GM06990 (cell line): ENCODE measurements at regions not wholly inside any gene's neighbourhood (a gene's known extent, or its start where the extent isn't known, plus 50 kb on each side); places are given as distances from the start of the nearest gene placed in this dataset.
"Not testable (repeated sequence)": the region's sequence is repeated elsewhere in the genome, so short reads cannot be mapped to it uniquely, and the experiment has no call there.

Source experiments
- DNase-seq: peaks from one replicate; pipeline ENCODE4 v3.0.0-alpha.2; 2011; ENCODE audit not compliant: insufficient read length; ENCODE audit errors: extremely low read depth
- H3K27me3 ChIP-seq: replicated peaks from 2 replicates; pipeline ENCODE4 v1.6.0; 2011; ENCODE audit warnings: low read length; ENCODE audit not compliant: control insufficient read depth, insufficient read depth
- H3K36me3 ChIP-seq: 2 replicates; pipeline ENCODE4 v1.5.1; 2011; ENCODE audit warnings: low read length; ENCODE audit not compliant: control insufficient read depth, insufficient read depth
- H3K4me3 ChIP-seq: replicated peaks from 2 replicates; pipeline ENCODE4 v1.5.1; 2011; ENCODE audit warnings: low read depth, mild to moderate bottlenecking, control low read depth, low read length
- TF ChIP-seq, protein P1 (sequence below): IDR thresholded peaks from 2 replicates; pipeline ENCODE4 v1.5.1; 2011; ENCODE audit warnings: low read length, control low read depth, mild to moderate bottlenecking, inconsistent platforms; ENCODE audit not compliant: insufficient read depth, poor library complexity, severe bottlenecking

DNA sequence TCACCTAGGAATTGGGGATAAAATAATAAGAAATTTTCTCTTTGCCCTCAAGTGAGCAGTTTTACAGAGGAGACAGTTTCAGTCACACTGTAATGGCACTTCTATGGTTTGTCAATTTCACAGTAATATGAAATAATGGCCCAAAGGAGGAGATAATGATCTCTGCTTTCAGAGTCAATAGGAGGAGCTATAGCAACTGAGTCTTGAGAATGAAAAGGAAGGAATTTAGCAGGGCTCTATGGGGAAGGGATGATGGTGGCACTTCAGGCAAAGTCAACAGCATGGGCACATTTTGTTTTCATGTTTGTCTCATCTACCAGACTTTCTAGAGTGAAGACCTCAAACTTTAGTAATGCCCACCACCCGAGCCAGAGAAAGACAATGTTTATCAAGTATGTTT is 138.3 kb upstream of the HMGN3 start:
- TF ChIP-seq, protein P1, sequence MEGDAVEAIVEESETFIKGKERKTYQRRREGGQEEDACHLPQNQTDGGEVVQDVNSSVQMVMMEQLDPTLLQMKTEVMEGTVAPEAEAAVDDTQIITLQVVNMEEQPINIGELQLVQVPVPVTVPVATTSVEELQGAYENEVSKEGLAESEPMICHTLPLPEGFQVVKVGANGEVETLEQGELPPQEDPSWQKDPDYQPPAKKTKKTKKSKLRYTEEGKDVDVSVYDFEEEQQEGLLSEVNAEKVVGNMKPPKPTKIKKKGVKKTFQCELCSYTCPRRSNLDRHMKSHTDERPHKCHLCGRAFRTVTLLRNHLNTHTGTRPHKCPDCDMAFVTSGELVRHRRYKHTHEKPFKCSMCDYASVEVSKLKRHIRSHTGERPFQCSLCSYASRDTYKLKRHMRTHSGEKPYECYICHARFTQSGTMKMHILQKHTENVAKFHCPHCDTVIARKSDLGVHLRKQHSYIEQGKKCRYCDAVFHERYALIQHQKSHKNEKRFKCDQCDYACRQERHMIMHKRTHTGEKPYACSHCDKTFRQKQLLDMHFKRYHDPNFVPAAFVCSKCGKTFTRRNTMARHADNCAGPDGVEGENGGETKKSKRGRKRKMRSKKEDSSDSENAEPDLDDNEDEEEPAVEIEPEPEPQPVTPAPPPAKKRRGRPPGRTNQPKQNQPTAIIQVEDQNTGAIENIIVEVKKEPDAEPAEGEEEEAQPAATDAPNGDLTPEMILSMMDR = no peak
- DNase-seq = no peak
- H3K4me3 ChIP-seq = no peak overlapping the region
- H3K27me3 ChIP-seq = no peaks in the 10 kb centered on the region
- H3K36me3 ChIP-seq = no peaks in the 10 kb centered on the region

DNA sequence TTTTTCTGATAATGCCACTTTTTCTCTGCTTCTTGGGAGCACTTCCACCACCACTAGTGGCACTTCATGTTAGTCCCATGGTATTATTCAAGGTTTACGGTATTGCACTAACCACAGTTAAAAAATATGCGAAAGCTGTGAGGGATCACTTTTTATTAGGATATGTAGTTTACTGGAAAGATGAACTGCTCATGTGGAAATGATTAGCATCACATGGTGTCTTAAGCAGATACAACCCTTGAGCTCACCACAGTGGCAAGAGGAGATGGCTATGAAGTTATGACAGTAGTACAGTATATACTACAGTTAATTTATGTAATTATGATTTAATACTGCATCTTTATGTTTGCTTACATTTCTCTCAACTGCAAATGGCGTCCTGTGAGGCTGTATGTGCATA is 134.5 kb upstream of the HMGN3 start:
- Histone ChIP-seq H3K36me3 (no peaks in the 10 kb centered on the region), H3K27me3 (no peaks in the 10 kb centered on the region), H3K4me3 (no peak overlapping the region)
- TF ChIP-seq, protein P1 = no peak
- DNase-seq = no peak

DNA sequence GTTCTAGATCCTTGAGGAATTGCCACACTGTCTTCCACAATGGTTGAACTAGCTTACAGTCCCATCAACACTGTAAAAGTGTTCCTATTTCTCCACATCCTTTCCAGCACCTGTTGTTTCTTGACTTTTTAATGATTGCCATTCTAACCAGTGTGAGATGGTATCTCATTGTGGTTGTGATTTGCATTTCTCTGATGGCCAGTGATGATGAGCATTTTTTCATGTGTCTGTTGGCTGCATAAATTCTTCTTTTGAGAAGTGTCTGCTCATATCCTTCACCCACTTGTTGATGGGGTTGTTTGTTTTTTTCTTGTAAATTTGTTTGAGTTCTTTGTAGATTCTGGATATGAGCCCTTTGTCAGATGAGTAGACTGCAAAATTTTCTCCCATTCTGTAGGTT is 129.0 kb upstream of the HMGN3 start:
- not testable (repeated sequence) for H3K36me3 ChIP-seq, DNase-seq, H3K4me3 ChIP-seq, H3K27me3 ChIP-seq

DNA sequence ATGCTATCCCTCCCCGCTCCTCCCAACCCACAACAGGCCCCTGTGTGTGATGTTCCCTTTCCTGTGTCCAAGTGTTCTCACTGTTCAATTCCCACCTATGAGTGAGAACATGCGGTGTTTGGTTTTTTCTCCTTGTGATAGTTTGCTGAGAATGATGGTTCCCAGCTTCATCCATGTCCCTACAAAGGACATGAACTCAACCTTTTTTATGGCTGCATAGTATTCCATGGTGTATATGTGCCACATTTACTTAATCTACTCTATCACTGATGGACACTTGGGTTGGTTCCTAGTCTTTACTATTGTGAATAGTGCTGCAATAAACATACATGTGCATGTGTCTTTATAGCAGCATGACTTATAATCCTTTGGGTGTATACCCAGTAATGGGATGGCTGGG is 126.6 kb upstream of the HMGN3 start:
- DNase-seq, H3K4me3 ChIP-seq, H3K36me3 ChIP-seq, H3K27me3 ChIP-seq: not testable (repeated sequence)

DNA sequence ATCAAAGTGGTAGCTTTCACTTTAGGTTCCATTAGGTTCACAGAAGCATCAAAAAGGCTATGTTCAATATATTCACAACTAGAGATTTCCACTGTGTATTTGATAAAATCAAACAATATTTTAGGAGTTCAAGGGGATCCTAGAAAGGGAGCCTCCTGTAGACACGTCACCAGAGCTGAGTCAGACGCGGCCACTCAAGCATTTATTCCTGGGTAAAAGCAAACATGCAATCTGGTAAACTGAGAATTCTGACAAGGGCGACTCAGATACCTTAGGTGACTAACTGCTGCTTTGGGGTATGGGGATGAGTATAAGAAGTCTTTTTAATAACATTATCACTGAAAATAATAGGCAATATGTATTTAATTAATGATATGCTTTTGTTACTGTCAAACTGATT is 118.7 kb upstream of the HMGN3 start:
- Histone ChIP-seq H3K27me3 (no peaks in the 10 kb centered on the region), H3K4me3 (no peak overlapping the region), H3K36me3 (no peaks in the 10 kb centered on the region)
- TF ChIP-seq, protein P1 = no peak
- DNase-seq = no peak

DNA sequence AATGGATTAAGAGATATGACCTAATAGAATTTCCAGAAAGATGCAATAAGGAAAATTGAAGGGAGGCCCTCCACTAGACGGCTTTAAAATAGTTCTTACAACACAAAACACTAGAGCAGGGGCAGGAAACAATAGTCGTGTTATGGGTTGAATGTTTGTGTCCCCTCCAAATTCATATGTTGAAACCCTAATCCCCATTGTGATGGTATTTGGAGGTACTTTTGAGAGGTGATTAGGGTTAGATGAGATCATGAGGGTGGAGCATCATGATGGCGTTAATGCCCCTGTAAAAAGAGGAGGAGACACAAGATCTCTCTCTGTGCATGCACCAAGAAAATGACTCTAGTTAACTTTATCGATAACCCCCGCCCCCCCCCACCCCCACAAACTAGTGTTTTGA is 104.0 kb upstream of the HMGN3 start:
- DNase-seq = no peak
- Histone ChIP-seq H3K36me3 (no peaks in the 10 kb centered on the region), H3K4me3 (no peak overlapping the region), H3K27me3 (no peaks in the 10 kb centered on the region)
- TF ChIP-seq, protein P1 = no peak

DNA sequence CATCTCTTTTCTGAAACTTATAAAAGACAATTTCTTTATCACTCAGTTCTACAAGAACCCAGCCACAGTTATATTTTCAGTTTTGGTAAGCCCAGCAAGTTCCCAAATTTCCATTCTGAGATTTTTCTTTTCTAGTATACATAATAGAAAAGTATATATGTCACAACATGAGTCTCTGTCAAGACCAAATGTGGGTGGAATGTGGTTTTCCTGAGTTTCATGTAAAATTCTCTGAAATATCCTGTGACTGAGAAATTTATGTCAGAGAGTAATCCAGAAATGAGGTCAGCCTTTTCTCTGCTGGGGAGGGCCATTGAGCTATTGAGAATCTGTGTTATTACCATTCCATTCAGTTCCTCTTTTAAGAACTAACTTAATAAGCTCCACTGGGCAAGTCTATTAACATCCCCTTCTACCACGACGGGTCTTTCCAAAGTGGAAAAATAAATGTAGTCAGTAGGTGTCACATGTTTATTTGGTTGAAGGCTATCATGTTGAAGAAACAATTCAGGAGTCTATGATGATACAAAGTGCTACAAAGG is 100.7 kb upstream of the HMGN3 start:
- H3K4me3 ChIP-seq = no peak overlapping the region
- no peaks in the 10 kb centered on the region for H3K27me3 ChIP-seq
- TF ChIP-seq, protein P1 = no peak
- no peaks in the 10 kb centered on the region for H3K36me3 ChIP-seq
- peak; percentile 70 for DNase-seq
